ENCODE measurements at regions not wholly inside any gene's neighbourhood (a gene's known extent, or its start where the extent isn't known, plus 50 kb on each side); places are given as distances from the start of the nearest gene placed in this dataset.
A peak's percentile ranks its signal among the peaks of the same experiment; 100 is the strongest.

DNA sequence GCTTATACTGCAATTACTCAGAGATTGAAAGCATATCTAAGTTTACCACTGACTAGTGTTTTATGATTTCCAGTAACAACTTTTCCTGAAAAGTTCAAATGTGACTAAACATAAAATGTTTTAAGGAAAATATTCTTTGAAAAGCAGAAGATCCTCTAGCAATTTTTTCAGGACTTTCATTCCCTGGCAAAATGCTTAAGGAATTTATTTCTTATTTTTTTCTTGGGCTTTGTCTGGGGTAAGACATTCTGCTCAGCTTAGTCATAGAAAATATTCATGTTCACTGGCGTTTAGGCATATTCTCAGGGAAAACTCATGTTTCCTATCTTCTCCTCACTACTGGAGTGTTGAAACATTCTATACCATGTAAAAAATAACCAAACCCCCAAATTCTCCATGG lies 235.3 kb upstream of the CEP162 start:
- DNase-seq (ENCODE audit: low read depth in 2 of 2), result no peak

DNA sequence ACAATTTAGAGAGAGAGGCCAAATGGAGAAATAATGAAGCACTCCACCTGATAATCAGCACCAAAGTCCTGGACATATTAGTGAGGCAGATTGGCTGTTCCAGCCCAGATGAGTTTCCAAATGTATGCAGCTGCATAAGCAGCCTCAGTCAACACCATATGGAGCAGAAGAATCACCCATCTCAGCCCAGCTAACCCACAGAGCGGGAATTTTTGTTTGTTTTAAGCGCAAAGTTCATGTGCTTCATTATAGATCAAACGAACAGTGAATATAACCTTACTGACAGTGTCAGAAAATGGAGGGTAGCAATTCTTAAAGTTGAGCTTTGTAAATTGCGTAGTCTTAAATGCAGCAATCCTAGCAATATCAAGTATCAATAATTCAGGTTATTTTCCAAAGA lies 234.0 kb upstream of the CEP162 start:
- DNase-seq (ENCODE audit: low read depth in 2 of 2), result no peak

DNA sequence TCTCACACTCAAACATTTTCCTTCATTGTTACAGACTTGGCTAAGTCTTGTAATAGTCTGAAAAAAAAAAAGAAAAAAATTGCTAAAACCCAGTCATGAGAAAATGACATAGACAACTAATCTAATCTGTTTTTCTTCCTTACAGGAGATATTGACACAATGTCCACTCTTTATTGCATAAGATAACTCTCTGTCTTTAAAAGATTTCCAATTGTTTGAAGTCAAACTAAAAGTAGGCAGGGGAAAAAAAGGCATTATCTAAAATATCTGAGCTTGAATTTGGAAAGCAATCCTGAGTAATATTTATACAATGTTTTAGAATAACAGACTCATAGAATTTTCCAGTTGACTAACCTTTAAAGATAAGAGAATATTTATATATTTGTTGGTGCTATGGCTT lies 233.0 kb upstream of the CEP162 start:
- no peak for DNase-seq (ENCODE audit: low read depth in 2 of 2)

DNA sequence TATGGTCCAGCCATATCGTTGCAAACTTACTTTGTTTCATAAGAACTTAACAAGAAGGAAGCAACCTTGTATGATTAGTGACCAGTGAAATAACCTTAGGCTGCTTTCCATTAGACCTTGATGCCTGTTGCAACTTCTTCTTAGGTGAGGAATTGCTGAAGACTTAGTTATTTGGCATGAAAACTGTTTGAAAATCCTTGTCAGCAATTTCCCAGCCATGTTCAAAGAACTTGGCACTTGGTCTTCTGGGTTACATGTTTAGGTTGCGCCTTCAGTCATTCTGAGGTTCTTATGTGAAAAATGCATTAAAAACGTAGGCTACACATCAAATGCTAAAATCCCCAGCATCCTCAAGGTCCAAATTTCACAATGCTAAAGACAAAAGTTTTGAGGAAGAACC lies 232.0 kb upstream of the CEP162 start:
- DNase-seq (ENCODE audit: low read depth in 2 of 2), result no peak

DNA sequence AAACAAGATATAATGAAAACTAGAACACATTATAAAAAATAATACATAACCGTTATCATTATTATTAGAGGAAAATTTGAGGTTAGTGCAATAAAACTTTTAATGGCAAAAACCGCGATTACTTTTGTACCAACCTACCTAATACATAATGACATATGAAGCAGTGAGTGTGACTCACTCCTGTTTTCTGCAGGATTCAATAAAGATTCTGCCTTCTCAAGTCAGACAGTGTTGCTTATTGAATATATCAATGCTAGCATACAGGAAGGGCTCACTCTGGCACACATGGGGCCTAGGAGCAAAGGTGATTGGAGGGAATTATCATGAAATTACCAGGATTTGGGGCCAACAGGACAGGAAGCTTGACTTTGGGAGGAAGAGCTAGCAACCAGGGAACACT lies 230.8 kb upstream of the CEP162 start:
- no peak for DNase-seq (ENCODE audit: low read depth in 2 of 2)

DNA sequence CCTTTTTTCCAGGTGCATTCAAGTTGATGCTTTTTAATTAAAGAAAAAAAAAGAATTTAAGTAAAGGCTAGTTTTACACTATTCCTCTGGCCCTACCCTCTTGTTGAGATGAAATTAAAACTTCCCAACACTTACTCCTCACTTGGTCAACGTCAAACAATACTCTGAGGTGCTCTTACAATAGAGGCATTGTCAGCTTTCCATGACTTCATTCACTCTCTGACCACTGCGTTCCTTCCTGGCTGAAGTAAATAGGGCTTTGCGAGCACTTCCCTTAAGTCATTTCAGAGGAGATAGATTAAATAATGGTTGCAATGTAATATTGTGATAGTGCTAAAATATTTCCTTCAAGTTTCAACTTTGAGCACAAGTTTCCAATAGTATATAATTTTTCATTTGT lies 229.8 kb upstream of the CEP162 start:
- DNase-seq (ENCODE audit: low read depth in 2 of 2), result no peak

DNA sequence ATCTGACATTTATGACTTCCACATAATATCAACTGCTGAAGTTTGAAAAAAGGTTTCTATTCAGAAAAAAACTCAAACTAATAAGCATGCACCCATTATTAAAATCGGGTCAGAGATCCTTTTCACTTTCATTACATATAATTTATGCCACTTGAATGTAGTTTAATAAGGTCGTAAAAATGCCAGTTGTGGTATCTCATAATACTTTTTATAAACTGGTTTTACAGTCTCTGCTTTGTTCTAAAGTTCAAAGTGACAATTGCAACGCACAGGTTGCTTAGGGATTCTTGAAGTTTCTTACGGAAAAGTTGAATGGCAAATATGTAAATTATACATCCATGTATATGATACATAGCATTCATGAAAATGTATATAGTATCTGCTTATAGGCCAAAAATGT lies 229.4 kb upstream of the CEP162 start:
- no peak for DNase-seq (ENCODE audit: low read depth in 2 of 2)

DNA sequence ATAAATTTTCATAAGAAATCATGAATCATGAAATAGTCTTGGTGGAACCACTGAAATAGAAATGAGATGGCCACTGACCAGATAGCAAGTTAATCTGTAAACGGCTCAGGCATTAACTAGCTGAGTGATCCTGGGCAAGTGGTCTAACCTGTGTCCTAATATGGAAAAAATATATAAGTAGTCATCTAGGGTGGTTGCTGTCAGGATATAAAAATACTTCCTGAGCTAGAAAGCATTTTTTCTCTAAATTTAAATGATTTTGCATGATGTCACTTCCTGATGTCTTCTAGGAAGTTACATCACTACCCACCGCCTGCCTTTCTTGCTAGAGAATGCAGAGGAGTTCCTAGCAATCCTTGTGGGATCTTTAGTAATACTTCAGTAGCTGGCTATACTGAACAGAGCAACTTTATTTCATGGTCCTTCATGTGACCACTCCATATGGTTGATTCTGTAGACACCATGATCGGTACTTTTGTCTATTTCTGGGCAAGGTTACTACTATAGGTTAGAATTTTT lies 228.1 kb upstream of the CEP162 start:
- no peak for DNase-seq (ENCODE audit: low read depth in 2 of 2)

DNA sequence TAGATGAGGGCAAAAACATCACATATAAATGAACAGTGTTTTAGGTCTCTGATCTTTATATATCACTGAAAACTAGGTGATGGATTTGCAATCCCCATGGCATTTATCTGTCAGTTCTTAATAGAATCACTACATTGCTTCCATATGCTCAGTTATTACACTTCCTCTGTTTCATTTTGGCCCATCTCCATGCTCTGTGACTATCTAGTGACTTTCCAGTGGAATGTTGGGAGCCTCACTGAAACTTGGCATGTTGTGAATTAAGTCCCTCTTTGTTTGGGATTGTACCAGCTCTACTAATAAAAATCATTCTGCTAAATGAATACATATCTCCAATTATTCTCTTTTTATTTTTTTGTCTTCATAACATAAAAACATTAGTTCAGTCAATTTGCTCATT lies 226.1 kb upstream of the CEP162 start:
- DNase-seq (ENCODE audit: low read depth in 2 of 2), result no peak

DNA sequence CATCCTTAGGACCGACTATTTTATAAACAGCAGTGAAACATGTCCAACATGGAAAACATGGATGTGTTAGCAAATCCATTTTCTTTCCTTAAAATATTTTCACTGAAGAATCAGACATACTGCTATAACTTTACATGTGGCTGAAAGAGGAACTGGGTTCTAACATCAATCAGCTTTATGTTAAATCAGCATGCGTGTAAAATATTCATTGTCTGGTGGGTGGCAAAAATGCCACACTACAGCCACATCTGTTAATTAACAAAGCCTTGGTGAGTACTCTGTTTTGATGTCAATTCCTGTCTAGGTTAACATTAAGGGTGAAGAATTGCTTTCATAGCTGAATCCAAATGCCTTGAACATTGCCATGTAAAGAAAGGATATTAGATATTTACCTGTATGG lies 222.6 kb upstream of the CEP162 start:
- no peak for DNase-seq (ENCODE audit: low read depth in 2 of 2)

DNA sequence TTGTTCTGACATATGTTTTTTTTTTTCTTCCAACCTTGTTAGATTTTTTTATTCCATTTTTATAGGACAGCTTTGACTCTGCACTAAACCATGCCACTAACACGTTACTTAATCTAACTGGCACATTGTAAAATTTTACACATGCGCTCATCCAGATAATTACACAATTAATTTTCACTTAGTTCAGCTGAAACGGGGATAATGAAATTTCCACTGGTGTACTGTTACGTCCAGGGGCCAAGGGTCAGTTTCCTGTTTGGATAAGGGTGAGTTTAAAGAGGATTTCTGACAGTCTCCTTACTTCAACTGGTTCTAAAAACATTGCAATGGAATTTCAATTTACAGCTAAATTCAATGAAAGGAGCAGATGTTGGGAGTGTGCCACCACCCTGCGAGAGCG lies 221.8 kb upstream of the CEP162 start:
- no peak for DNase-seq (ENCODE audit: low read depth in 2 of 2)

DNA sequence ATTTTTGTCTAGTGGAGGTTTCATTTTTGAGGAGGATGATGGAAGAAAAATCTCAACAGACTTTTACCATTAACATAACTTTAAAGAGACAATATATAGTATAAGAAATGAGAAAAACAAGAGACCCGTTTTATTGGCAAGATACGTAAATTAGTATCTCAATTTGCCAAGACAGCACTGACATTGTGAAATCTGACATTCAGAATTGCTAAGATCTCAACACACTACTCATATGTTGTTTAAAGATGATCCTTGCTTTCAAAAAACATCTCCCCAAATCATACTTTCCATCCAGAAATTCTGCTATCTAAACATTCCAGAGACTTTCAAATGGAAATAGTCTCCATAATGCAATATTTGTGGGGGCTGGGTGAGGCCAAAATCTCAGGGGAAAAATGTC lies 220.9 kb upstream of the CEP162 start:
- no peak for DNase-seq (ENCODE audit: low read depth in 2 of 2)

DNA sequence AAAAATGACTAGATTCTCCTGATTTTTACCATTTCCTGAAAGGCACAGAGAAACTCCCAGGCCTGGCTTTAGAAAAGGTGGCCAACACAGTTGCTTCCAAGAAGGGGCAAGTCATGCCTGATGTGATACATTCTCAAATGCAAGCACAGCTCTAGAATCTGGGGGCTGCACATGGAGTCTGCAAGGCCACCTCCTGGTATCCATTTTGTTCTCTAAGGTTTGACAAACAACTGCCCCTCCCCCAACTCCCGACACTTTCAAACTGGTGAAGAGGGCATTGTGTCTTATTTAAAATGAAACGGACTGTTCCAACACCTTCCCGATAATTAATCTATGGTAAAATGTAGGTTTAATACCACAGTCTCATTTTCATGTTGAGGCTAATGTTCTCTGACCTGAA lies 220.2 kb upstream of the CEP162 start:
- DNase-seq (ENCODE audit: low read depth in 2 of 2), result no peak

DNA sequence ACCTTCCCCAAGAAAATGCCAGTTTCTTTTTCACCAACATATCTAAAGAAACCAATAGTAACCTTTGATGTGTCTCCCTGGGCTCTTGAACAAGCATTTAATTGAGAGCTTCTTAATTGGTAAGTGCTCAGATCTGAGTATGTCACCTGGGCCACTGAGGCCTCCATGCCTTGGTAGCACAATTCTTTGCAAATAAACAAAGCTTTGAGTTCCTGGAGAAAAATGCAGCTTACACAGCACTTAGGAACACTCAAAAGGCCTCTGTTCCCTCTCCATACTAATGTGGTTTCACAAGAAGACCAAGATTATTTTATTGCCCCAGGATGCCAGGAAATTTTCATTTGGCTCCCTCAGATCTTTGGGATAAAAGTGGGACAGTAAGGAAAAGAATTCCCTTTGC lies 217.6 kb upstream of the CEP162 start:
- DNase-seq (ENCODE audit: low read depth in 2 of 2), result no peak

DNA sequence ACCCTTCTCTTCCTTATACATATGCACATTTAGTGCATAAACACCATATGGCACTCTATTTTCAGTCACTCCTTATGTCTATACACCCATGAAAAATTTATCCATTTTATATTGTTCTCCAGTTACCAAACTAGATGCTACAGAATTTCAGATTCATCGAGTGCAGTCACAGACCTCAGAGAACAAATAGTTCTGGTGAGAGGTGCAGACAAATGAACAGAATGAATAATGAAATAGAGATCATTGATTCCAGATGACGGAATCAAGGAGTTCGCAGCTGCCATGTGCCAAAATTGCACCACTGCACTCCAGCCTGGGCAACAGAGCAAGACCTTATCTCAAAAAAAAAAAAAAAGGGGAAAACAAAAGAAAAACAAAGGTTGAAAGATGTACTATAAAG lies 214.8 kb upstream of the CEP162 start:
- DNase-seq (ENCODE audit: low read depth in 2 of 2), result no peak

DNA sequence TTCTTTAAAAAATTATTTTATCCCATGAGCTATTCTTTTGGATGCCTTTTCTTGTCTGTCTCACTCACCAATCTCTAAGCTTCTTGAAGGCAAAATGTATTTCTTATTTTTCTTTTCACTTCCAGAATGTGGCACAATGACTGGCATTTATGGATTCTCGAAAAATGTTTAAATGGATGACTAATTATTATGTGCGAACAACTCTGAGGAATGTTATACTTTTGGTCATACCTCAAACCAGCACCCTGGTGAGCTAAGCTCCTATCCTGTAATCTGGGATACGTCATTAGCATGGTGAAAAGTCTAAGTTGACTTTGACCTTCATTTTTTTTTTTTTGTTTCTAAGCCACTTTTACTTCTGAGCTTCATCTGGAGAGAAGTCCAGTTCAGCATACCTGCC lies 214.0 kb upstream of the CEP162 start:
- no peak for DNase-seq (ENCODE audit: low read depth in 2 of 2)

DNA sequence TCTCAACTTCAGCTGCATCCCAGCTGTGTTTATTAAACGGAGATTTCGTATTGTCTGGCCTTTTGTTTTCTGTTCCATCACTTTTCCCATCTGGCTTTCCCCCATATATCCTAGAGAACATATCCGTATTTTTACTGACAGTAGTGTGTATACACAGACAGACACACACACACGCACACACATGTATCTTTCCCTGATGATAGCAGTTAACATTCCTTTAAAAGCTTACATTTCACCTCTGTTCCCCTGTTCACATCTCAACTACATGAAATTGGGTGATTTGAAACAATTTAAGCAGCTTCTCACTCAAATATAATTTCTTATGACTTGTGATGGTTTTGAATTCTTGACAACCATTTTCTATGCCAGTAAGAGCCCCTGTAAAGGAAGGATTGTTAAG lies 207.1 kb upstream of the CEP162 start:
- no peak for DNase-seq (ENCODE audit: low read depth in 2 of 2)

DNA sequence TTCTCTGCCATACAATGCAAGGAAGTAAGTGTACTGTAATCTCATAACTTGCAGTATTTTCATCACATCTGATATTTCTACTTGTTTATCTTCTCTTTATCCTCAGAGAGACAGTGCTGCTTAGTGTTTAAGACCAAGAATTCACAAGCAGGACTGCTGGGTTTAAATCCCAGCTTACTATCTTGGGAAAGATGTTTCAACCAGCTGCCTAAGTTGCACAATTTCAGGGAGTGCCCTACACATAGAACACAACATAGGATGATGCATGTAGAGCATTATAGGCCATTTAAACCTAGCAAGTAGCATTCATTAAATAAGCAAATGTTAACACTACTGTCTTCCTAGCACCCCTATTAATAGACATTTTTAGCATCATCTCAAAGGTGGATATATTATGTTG lies 205.2 kb upstream of the CEP162 start:
- DNase-seq (ENCODE audit: low read depth in 2 of 2), result no peak

DNA sequence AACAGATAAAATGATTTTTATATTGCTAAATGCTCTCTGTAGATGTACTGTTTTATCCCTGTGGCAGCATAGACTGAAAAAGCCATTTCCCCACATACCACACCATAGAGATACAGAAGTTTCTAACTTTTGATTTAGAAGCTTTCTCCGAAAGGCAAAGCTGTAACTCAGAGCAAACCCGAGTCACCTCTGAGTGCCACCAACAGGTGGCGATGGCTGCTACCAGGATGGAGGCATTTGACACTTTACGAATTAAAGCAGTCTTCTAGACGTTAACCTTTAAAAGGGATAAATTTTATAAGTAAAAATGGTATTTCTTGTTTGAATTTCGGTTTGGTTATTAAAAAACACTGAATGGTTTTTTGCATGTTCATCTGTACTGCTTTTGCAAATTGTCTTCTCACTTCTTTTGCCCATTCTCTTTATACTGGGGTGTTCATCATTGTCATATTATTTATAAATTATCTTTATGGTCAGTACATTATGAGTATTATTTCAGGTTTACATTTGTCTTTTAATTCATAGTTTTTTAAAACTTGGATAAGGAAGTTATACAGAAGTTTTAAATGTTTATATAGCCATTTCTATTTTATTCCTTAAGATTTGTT lies 201.0 kb upstream of the CEP162 start:
- peak; percentile 1 to 9 for DNase-seq (ENCODE audit: low read depth in 2 of 2)

DNA sequence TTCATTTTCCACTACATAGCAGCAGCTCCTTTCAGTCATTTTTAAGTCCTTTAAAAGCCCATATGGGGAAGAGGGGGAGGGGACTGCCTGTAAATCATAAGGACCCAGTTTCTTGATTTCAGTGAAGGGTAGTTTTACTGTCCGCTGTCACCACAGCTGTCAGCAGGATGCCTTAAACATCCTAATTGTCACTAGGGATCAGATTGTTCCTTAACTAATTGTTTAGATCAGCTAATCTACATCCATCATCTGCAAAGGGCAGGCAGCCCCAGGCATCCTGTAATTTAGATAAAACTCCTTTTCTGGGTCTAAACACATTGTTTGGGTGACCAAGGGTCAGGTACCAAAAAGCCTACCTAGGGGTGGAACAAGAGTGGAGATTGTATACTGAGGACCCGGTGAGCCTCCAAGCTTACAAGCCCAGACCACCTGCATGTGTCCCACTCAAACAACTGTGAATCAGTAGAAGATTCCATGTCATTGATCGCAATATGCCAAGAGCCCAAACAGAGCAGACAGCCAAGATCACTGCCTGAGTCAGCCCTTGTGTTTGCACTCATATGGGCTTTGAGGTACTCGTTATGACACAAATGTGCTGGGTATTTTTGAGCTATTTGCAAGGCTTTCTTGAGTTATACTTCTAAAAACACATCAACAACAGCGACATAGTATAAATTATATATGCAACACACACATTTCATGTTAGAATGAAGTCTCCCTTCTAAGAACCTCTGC lies 198.7 kb upstream of the CEP162 start:
- no peak for DNase-seq (ENCODE audit: low read depth in 2 of 2)

DNA sequence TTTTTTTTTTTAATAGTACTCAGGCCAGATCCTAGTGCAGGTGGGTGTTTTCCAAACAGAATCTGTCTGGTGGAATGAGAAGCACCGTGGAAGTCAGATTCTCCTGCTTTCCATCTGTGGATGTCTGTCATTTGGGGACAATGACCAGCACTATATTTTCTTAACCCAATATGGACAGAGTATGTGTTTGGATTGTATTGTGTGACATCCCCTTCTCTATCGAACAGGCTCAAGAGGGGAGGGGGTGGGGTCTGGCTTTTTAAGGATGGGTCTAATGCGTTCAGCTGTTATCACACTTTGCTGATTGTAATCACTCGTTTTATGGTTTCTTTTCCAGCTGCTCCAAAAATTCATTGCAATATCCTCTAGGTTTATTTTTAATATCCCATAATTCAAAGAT lies 197.5 kb upstream of the CEP162 start:
- DNase-seq (ENCODE audit: low read depth in 2 of 2), result no peak

DNA sequence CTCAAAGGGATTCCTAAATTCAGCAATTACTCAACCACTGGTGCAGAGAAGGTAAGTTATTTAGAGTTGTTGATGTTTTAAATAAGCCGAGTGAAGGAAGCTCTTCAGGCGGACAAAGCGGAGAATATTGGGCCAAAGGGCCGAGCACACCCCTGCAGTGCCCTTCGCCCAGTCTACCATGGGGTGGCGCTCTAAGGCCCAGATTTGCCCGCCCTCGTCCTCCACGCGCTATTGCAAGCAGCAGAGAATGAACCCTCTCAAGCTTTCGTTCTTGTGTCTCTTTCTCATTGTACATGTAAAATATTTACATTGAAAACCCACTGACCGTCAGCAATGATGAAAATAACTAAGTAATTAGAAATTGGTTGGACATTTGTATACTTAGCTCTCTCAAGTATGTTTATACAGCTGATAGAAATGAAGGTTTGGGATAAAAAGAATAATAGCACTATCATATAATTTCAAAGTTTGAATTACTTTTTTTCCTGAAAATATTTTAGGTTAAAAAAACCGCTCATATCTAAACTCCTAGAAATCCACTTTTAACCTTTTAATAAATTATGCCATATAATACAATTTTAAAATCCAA lies 195.0 kb upstream of the CEP162 start:
- DNase-seq (ENCODE audit: low read depth in 2 of 2), result peak; percentile 1 to 11

DNA sequence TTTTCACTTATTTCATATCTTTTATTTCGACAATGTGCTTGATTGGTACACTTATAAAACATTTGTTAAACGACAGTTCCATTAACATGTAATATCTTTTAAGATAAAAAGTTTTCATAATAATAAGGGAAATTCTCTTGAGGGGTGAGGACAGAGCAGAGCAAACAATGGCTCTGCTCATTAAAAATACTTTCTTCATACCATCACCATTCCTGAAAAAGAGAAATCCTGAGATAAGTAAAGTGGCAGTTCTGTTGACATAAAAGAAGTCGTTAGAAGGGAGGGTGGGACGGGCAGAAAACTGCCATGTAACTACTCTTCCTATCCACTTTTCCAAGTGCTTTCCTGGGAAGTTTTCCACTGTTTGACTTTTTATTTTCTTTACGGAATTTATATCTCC lies 193.6 kb upstream of the CEP162 start:
- DNase-seq (ENCODE audit: low read depth in 2 of 2), result no peak

Data from stimulated activated CD4-positive, alpha-beta T cell treated with anti-CD3 and anti-CD28 coated beads, Interleukin-4, amount 100 ng/mL, for 48 hours (primary cell).